ENCODE measurements at regions not wholly inside any gene's neighbourhood (a gene's known extent, or its start where the extent isn't known, plus 50 kb on each side); places are given as distances from the start of the nearest gene placed in this dataset.

- TF ChIP-seq, protein P1, sequence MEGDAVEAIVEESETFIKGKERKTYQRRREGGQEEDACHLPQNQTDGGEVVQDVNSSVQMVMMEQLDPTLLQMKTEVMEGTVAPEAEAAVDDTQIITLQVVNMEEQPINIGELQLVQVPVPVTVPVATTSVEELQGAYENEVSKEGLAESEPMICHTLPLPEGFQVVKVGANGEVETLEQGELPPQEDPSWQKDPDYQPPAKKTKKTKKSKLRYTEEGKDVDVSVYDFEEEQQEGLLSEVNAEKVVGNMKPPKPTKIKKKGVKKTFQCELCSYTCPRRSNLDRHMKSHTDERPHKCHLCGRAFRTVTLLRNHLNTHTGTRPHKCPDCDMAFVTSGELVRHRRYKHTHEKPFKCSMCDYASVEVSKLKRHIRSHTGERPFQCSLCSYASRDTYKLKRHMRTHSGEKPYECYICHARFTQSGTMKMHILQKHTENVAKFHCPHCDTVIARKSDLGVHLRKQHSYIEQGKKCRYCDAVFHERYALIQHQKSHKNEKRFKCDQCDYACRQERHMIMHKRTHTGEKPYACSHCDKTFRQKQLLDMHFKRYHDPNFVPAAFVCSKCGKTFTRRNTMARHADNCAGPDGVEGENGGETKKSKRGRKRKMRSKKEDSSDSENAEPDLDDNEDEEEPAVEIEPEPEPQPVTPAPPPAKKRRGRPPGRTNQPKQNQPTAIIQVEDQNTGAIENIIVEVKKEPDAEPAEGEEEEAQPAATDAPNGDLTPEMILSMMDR (IDR thresholded peaks at IDR 0.05; ENCODE audit: insufficient read depth, low read depth, low read length) = no peak
- H3K4me3 ChIP-seq (ENCODE audit: low read depth, low read length) = no peak overlapping the region
- no peak for DNase-seq (ENCODE audit: low read depth)
Observed at GRCh38 chr5:114054594-114054993, 307.3 kb upstream of the KCNN2 start.

DNA sequence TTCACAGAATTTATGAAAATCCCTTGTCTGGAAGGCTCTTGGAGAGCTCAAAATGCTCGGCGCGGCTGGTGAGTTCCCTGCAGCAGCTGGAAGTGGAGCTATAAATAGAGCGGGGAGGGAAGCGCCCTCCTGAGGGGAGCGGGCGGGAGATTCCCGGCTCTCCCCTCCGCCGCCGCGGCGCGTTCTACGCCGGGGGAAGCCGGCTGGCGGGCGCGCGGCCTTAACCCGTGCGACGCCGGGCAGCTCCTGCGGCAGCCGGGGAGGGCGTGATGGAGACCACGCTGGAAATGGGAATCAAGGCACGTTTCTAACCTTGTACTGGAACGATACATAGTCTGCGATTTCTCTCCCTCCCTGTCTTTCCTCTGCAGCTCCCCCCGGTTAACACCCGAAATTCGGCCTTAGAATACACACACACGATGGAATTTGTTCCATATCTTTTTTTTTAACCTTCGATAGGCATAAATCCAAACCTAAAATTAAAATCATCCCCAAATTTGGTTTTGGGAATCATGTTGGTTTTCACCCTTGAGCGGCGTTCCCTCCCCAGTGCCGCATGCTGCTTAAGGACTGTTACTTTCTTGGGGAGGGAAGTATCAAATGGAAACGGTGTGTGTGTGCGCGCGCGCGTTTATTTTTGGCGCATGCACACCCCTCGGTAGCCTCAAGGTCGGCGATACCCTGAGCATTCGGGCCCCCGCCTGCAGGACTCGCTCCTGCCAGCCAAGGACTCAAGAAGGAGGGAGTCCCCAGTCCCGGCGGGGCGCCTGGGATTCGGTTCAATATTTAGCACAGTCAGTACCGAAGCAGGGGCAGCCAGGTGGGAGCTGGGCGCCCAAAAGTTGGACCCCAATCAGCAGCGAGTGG is 306.3 kb upstream of the KCNN2 start:
- TF ChIP-seq, protein P1 (IDR thresholded peaks at IDR 0.05; ENCODE audit: insufficient read depth, low read depth, low read length) = no peak
- peak; percentile 27 for DNase-seq (ENCODE audit: low read depth)
- peak overlapping the region; percentile 40 for H3K4me3 ChIP-seq (ENCODE audit: low read depth, low read length)

- H3K4me3 ChIP-seq (ENCODE audit: low read depth, low read length) = no peak overlapping the region
- TF ChIP-seq, protein P1 (IDR thresholded peaks at IDR 0.05; ENCODE audit: insufficient read depth, low read depth, low read length) = no peak
- no peak for DNase-seq (ENCODE audit: low read depth)
Observed at GRCh38 chr5:114056185-114056538, 305.7 kb upstream of the KCNN2 start.

DNA sequence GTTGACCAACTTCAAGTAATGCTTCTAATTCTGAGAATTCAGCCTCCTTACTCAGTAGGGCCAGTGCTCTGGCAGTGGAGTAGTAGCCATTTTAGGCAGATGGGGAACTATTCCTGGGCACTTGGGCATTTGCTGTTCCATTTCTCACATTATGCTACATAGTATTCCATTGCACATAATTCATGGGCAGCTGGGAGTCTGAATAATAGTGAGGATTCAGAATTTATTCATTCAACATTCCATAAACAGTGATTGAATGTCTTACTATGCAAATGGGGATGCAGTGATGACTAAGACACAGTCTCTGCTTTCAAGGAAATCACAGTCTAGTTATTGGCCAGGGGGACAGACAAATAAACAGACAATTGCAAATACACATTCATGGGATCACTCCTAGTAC is 301.0 kb upstream of the KCNN2 start:
- TF ChIP-seq, protein P1 (IDR thresholded peaks at IDR 0.05; ENCODE audit: insufficient read depth, low read depth, low read length) = no peak
- no peak for DNase-seq (ENCODE audit: low read depth)

GRCh38 chr5:114062932-114063867 is 298.7 kb upstream of the KCNN2 start:
- no peak for DNase-seq (ENCODE audit: low read depth)
- TF ChIP-seq, protein P1 (IDR thresholded peaks at IDR 0.05; ENCODE audit: insufficient read depth, low read depth, low read length) = no peak

More for the DNA sequence above, 301.0 kb upstream of the KCNN2 start:
- H3K4me3 ChIP-seq (ENCODE audit: low read depth, low read length) = no peak overlapping the region

DNA sequence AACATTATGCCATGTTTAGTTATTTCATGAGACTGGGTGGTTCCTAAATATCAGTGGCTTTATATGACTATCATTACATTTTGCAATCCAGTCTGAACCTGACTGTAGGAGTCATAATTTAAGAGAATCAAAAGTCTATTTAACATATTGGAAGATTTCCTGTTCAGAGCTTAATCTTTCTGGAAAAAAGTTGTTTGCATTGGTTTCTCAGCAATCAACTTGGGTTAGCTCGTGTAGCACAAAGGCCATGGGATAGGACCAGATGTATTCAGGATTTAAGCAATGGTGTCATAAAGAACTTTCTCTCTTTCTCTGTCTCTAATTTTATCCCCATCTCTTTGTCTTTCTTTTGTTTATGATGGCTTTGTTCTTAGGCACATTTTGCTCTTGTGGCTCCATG is 296.0 kb upstream of the KCNN2 start:
- no peak overlapping the region for H3K4me3 ChIP-seq (ENCODE audit: low read depth, low read length)
- TF ChIP-seq, protein P1 (IDR thresholded peaks at IDR 0.05; ENCODE audit: insufficient read depth, low read depth, low read length) = no peak
- no peak for DNase-seq (ENCODE audit: low read depth)

More at GRCh38 chr5:114062932-114063867, 298.7 kb upstream of the KCNN2 start:
- H3K4me3 ChIP-seq (ENCODE audit: low read depth, low read length) = no peak overlapping the region
